ENCODE measurements at regions not wholly inside any gene's neighbourhood (a gene's known extent, or its start where the extent isn't known, plus 50 kb on each side); places are given as distances from the start of the nearest gene placed in this dataset.
"Not testable (repeated sequence)": the region's sequence is repeated elsewhere in the genome, so short reads cannot be mapped to it uniquely, and the experiment has no call there.

GRCh38 chr4:26015906-26016305 lies 101.9 kb downstream of the SMIM20 start:
- no peak for FAIRE-seq
- no peak overlapping the region for H3K27ac ChIP-seq

DNA sequence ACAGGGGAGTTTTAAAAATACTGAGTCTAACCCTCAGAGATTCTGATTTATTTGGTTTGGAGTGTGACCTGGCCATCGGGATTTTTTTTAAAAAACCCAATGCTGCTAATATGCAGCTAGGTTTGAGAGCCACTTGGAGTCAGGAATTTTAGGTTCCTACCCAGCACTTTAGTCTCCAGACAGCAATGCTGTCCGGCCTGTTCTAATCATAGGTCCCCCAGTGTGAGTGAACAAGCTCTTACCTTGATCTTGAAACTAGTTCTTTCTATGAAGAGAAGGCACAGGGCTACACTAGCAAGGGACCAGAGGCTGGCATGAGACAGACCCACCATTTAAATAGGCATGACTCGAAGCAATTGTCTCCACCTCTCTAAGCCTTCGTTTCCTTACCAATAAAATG lies 103.5 kb downstream of the SMIM20 start:
- Histone ChIP-seq H3K4me1 (peaks cover 7% of the 10 kb centered on the region; the same call in 2 of the 3 replicates), H3K4me3 (no peak overlapping the region), H3K9me3 (no peaks in the 10 kb centered on the region), H3K27ac (no peak overlapping the region), H3K4me2 (no peak overlapping the region)
- TF ChIP-seq RAD21 (conservative IDR thresholded peaks at IDR 0.05 in 1 of 2, IDR thresholded peaks at IDR 0.05 in 1 of 2): no peak
- no peak for TF ChIP-seq EP300 (IDR thresholded peaks at IDR 0.05)
- no peak for TF ChIP-seq SREBF2 (IDR thresholded peaks at IDR 0.05)
- no peak for TF ChIP-seq TFCP2L1 (CRISPR knock-in tag; IDR thresholded peaks at IDR 0.05)
- FAIRE-seq: no peak
- DNase-seq (ENCODE audit: low read depth in 1 of 2, low spot score in 1 of 2): no peak
- CTCF ChIA-PET: interaction anchor here (1.0 kb wide), 1 partner anchor 65 kb away, joined by 3 read pairs; no protein-coding TSS in a partner anchor
- POLR2A ChIA-PET: no interaction called here
- 26% methylated on average over 4 of the region's 4 CpGs for WGBS (ENCODE audit: missing lambda C conversion rate)
- no peak for ATAC-seq

More at GRCh38 chr4:26015906-26016305, 101.9 kb downstream of the SMIM20 start:
- ATAC-seq (no peak), DNase-seq (ENCODE audit: low read depth in 1 of 2, low spot score in 1 of 2) (no peak)
- no peaks in the 10 kb centered on the region for H3K4me1 ChIP-seq
- H3K4me3 ChIP-seq: no peak overlapping the region
- WGBS (ENCODE audit: missing lambda C conversion rate): 23% methylated on average over 2 of the region's 2 CpGs
- ChIA-PET CTCF (interaction anchor here (1.4 kb wide), 1 partner anchor 28 kb away, joined by 4 read pairs; no protein-coding TSS in a partner anchor), POLR2A (no interaction called here)
- TF ChIP-seq HMGXB4 (CRISPR knock-in tag; IDR thresholded peaks at IDR 0.05; ENCODE audit: borderline replicate concordance): no peak
- no peaks in the 10 kb centered on the region for H3K9me3 ChIP-seq
- no peak overlapping the region for H3K4me2 ChIP-seq

- WGBS (ENCODE audit: missing lambda C conversion rate): 75% methylated on average over 4 of the region's 6 CpGs
- H3K4me3 ChIP-seq; DNase-seq (ENCODE audit: low read depth in 1 of 2, low spot score in 1 of 2); FAIRE-seq; H3K27ac ChIP-seq; H3K4me2 ChIP-seq; POLR2A ChIA-PET; H3K9me3 ChIP-seq; ATAC-seq: not testable (repeated sequence)
- H3K4me1 ChIP-seq: peaks cover 13% of the 10 kb centered on the region
- CTCF ChIA-PET: interaction anchor here (1.0 kb wide), 1 partner anchor 64 kb away, joined by 3 read pairs; no protein-coding TSS in a partner anchor
Measured at GRCh38 chr4:26017961-26018700, 104.1 kb downstream of the SMIM20 start.

GRCh38 chr4:26020083-26020668 lies 106.2 kb downstream of the SMIM20 start:
- Histone ChIP-seq H3K4me2 (no peak overlapping the region), H3K4me3 (no peak overlapping the region), H3K9me3 (no peaks in the 10 kb centered on the region), H3K27ac (no peak overlapping the region), H3K4me1 (peaks cover 15% of the 10 kb centered on the region)
- no peak for ATAC-seq
- FAIRE-seq: no peak
- no peak for DNase-seq (ENCODE audit: low read depth in 1 of 2, low spot score in 1 of 2)
- CTCF ChIA-PET: no interaction called here
- TF ChIP-seq ZNF302 (CRISPR knock-in tag; IDR thresholded peaks at IDR 0.05) (no peak), TFCP2L1 (CRISPR knock-in tag; IDR thresholded peaks at IDR 0.05) (no peak), CHD2 (IDR thresholded peaks at IDR 0.05; ENCODE audit: low read length, partially characterized antibody) (no peak), BHLHE40 (IDR thresholded peaks at IDR 0.05; ENCODE audit: low read depth, low read length) (no peak), POLR2AphosphoS2 (conservative IDR thresholded peaks at IDR 0.05; ENCODE audit: low read length) (no peak), EHF (CRISPR knock-in tag; IDR thresholded peaks at IDR 0.05) (no peak), HOXA7 (CRISPR knock-in tag; IDR thresholded peaks at IDR 0.05) (no peak), FOSB (CRISPR knock-in tag; IDR thresholded peaks at IDR 0.05) (no peak), HEYL (CRISPR knock-in tag; IDR thresholded peaks at IDR 0.05) (no peak), MYC (IDR thresholded peaks at IDR 0.05; ENCODE audit: borderline replicate concordance, low read length) (no peak), RARB (CRISPR knock-in tag; IDR thresholded peaks at IDR 0.05) (no peak), EP300 (IDR thresholded peaks at IDR 0.05) (no peak), RAD21 (conservative IDR thresholded peaks at IDR 0.05 in 1 of 2, IDR thresholded peaks at IDR 0.05 in 1 of 2) (no peak), JUN (IDR thresholded peaks at IDR 0.05) (no peak), RNF2 (IDR thresholded peaks at IDR 0.05; ENCODE audit: borderline replicate concordance, low read depth) (no peak)
- TF ChIP-seq, protein P1, sequence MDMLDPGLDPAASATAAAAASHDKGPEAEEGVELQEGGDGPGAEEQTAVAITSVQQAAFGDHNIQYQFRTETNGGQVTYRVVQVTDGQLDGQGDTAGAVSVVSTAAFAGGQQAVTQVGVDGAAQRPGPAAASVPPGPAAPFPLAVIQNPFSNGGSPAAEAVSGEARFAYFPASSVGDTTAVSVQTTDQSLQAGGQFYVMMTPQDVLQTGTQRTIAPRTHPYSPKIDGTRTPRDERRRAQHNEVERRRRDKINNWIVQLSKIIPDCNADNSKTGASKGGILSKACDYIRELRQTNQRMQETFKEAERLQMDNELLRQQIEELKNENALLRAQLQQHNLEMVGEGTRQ (IDR thresholded peaks at IDR 0.05): no peak
- TF ChIP-seq, protein P2, sequence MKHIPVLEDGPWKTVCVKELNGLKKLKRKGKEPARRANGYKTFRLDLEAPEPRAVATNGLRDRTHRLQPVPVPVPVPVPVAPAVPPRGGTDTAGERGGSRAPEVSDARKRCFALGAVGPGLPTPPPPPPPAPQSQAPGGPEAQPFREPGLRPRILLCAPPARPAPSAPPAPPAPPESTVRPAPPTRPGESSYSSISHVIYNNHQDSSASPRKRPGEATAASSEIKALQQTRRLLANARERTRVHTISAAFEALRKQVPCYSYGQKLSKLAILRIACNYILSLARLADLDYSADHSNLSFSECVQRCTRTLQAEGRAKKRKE (CRISPR knock-in tag; IDR thresholded peaks at IDR 0.05; ENCODE audit: low read depth): no peak
- WGBS (ENCODE audit: missing lambda C conversion rate): 68% methylated on average over 9 of the region's 10 CpGs
- POLR2A ChIA-PET: no interaction called here
